ENCODE measurements at regions not wholly inside any gene's neighbourhood (a gene's known extent, or its start where the extent isn't known, plus 50 kb on each side); places are given as distances from the start of the nearest gene placed in this dataset.

GRCh38 chr12:45622210-45622937 lies 107.1 kb upstream of the ARID2 start:
- Mint-ChIP-seq H3K36me3 (no peaks in the 10 kb centered on the region), H3K27me3 (peaks cover 5% of the 10 kb centered on the region), H3K4me3 (no peak overlapping the region), H3K9me3 (peaks cover 2% of the 10 kb centered on the region), H3K4me1 (no peaks in the 10 kb centered on the region), H3K27ac (no peak overlapping the region)
- no peak for DNase-seq

DNA sequence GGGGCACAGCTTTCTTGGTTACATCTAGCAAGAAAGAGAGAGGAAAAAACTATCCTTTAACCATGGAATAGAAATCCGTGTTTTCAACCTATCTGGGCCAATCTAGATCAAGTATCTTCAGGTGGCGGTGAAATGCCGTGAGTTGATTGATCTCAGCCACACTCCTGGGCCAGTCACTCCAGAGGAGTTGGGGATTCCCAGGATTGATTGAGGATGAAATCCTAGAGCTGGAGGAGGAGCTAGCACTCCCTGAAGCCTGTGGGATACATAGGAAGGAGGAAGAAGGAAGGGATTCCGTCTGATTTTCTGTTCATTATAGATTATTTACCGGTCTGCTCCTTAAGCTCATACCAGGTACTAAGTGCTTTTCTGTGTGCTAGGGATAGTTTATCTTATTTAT lies 106.3 kb upstream of the ARID2 start:
- Mint-ChIP-seq H3K27me3 (peaks cover 5% of the 10 kb centered on the region), H3K27ac (no peak overlapping the region), H3K4me1 (no peaks in the 10 kb centered on the region), H3K9me3 (peaks cover 2% of the 10 kb centered on the region), H3K4me3 (no peak overlapping the region), H3K36me3 (no peaks in the 10 kb centered on the region)
- DNase-seq: no peak

DNA sequence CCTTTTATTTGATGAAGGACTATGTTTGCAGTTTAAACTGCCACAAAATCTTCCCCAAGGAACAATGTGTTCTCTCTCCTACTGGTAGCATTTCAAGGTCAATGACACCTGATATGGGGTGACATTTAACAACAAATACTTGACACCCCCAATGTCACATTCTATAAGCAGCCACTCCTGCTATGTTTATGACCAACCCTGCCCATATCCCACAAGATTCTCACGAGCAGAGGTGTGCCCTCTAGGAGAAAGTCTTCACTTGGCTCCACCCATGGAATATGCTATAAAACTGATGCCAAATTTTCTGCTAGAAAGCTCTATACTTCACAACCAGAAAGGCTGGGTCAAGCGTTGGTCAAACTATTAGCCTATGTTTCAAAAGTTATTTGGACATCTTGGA lies 105.6 kb upstream of the ARID2 start:
- Mint-ChIP-seq H3K9me3 (peaks cover 2% of the 10 kb centered on the region), H3K4me3 (no peak overlapping the region), H3K27ac (no peak overlapping the region), H3K36me3 (no peaks in the 10 kb centered on the region), H3K27me3 (peaks cover 5% of the 10 kb centered on the region), H3K4me1 (no peaks in the 10 kb centered on the region)
- DNase-seq: no peak

- Mint-ChIP-seq H3K36me3 (no peaks in the 10 kb centered on the region), H3K9me3 (no peaks in the 10 kb centered on the region), H3K27ac (no peak overlapping the region), H3K27me3 (no peaks in the 10 kb centered on the region), H3K4me3 (no peak overlapping the region), H3K4me1 (no peaks in the 10 kb centered on the region)
- no peak for DNase-seq
Measured at GRCh38 chr12:45626965-45627364, 102.5 kb upstream of the ARID2 start.

GRCh38 chr12:45627407-45628069 lies 102.0 kb upstream of the ARID2 start:
- H3K36me3 Mint-ChIP-seq: no peaks in the 10 kb centered on the region
- no peak overlapping the region for H3K4me3 Mint-ChIP-seq
- DNase-seq: no peak
- no peaks in the 10 kb centered on the region for H3K9me3 Mint-ChIP-seq
- no peak overlapping the region for H3K27ac Mint-ChIP-seq
- H3K4me1 Mint-ChIP-seq: no peaks in the 10 kb centered on the region
- no peaks in the 10 kb centered on the region for H3K27me3 Mint-ChIP-seq

DNA sequence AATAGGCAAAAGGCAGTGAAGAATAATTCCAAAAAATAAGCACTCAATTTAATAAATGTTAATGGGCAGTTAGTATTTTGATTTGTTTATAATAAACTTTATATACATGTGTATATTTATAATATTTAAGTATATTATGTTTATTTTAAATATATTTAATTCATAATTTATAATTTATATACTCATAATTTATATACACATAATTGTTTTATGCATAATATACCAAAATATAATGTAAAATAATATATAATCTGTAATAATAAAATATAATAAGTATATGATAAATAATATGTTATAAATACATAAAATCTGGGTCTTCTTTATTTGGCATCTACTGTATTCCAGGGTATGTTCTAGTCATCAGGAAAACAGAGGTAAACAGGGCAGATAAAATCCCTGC lies 100.2 kb upstream of the ARID2 start:
- H3K36me3 Mint-ChIP-seq: no peaks in the 10 kb centered on the region
- no peaks in the 10 kb centered on the region for H3K27me3 Mint-ChIP-seq
- H3K4me3 Mint-ChIP-seq: no peak overlapping the region
- H3K27ac Mint-ChIP-seq: no peak overlapping the region
- no peaks in the 10 kb centered on the region for H3K9me3 Mint-ChIP-seq
- no peak for DNase-seq
- H3K4me1 Mint-ChIP-seq: peaks cover 3% of the 10 kb centered on the region

- Mint-ChIP-seq H3K36me3 (no peaks in the 10 kb centered on the region), H3K9me3 (no peaks in the 10 kb centered on the region), H3K27me3 (no peaks in the 10 kb centered on the region), H3K4me1 (peaks cover 6% of the 10 kb centered on the region), H3K4me3 (no peak overlapping the region), H3K27ac (no peak overlapping the region)
- DNase-seq: no peak
Measured at GRCh38 chr12:45633733-45634132, 95.8 kb upstream of the ARID2 start.

GRCh38 chr12:45634273-45634917 lies 95.1 kb upstream of the ARID2 start:
- DNase-seq: no peak
- no peak overlapping the region for H3K27ac Mint-ChIP-seq
- peaks cover 6% of the 10 kb centered on the region for H3K4me1 Mint-ChIP-seq
- H3K36me3 Mint-ChIP-seq: no peaks in the 10 kb centered on the region
- no peaks in the 10 kb centered on the region for H3K9me3 Mint-ChIP-seq
- no peaks in the 10 kb centered on the region for H3K27me3 Mint-ChIP-seq
- H3K4me3 Mint-ChIP-seq: no peak overlapping the region

- Mint-ChIP-seq H3K4me1 (peaks cover 6% of the 10 kb centered on the region), H3K4me3 (no peak overlapping the region), H3K36me3 (no peaks in the 10 kb centered on the region), H3K9me3 (no peaks in the 10 kb centered on the region), H3K27ac (no peak overlapping the region), H3K27me3 (no peaks in the 10 kb centered on the region)
- DNase-seq: no peak
Measured at GRCh38 chr12:45637242-45637641, 92.3 kb upstream of the ARID2 start.

GRCh38 chr12:45637706-45638105 lies 91.8 kb upstream of the ARID2 start:
- Mint-ChIP-seq H3K4me3 (no peak overlapping the region), H3K27ac (no peak overlapping the region), H3K27me3 (no peaks in the 10 kb centered on the region), H3K4me1 (peaks cover 6% of the 10 kb centered on the region), H3K36me3 (no peaks in the 10 kb centered on the region), H3K9me3 (no peaks in the 10 kb centered on the region)
- DNase-seq: no peak

- Mint-ChIP-seq H3K36me3 (no peaks in the 10 kb centered on the region), H3K4me1 (peaks cover 6% of the 10 kb centered on the region), H3K27ac (no peak overlapping the region), H3K4me3 (no peak overlapping the region), H3K27me3 (no peaks in the 10 kb centered on the region), H3K9me3 (no peaks in the 10 kb centered on the region)
- no peak for DNase-seq
Measured at GRCh38 chr12:45638386-45638785, 91.1 kb upstream of the ARID2 start.

DNA sequence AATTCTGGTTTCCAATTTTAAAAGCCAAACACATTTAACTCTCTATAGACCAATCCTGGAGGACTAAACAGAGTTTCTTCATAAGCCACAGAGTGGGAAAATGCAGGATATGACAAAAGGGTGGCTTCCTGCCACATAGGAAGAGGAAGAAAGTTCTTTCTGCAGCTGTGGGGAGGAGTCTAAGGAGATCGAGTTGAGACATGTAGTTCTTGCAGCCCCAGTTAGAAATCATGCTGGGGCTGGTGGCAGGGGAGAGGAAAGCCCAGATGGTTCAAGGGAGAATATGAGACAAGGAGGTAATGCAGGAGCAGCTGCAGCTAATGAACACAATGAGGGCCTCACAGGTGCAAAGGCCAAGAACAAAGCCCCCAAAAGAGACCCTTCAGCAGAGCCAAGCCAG lies 85.0 kb upstream of the ARID2 start:
- no peak overlapping the region for H3K27ac Mint-ChIP-seq
- H3K4me1 Mint-ChIP-seq: peaks cover 11% of the 10 kb centered on the region

DNA sequence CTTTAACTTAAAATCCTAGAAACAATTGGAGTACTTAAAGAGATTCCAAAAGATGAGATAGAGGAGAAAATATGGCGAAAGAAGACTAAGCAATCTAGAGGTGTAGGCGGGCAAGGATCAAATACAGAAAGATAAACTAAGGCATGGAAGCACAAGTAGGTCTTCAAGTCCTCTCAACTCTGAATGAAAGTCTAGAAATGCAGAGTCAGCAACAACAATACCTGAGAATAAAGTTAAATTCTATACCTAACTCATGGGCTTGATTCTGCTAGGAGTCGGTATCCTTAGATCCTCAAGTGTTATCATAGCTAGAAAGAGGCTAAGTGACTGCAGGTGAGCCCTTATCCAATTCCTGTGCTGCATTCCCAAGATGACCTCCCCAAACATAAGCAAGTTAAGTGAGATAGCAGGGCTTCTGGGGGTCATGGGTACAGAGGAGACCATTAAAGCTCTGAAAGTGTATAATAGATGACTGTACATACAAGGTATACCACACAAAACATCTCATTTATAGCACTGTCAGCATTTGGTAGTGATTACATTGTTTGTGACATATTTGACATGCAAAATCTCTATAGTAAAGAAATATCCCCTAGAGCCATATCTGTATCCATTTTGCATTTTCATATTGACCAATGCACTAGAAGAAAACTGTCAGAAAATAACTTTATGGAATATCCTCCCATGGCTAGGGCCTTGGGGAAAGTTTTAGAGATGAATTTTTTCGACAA lies 82.5 kb upstream of the ARID2 start:
- no peak for DNase-seq
- Mint-ChIP-seq H3K36me3 (no peaks in the 10 kb centered on the region), H3K27ac (no peak overlapping the region), H3K27me3 (peaks cover 6% of the 10 kb centered on the region), H3K4me1 (peaks cover 11% of the 10 kb centered on the region), H3K4me3 (no peak overlapping the region), H3K9me3 (no peaks in the 10 kb centered on the region)

More for the DNA sequence above, 85.0 kb upstream of the ARID2 start:
- Mint-ChIP-seq H3K27me3 (peaks cover 6% of the 10 kb centered on the region), H3K4me3 (no peak overlapping the region), H3K36me3 (no peaks in the 10 kb centered on the region), H3K9me3 (no peaks in the 10 kb centered on the region)
- DNase-seq: no peak

- H3K27ac Mint-ChIP-seq: no peak overlapping the region
Measured at GRCh38 chr12:45648070-45648469, 81.4 kb upstream of the ARID2 start.

GRCh38 chr12:45651029-45651428 lies 78.5 kb upstream of the ARID2 start:
- H3K27me3 Mint-ChIP-seq: peaks cover 6% of the 10 kb centered on the region
- no peaks in the 10 kb centered on the region for H3K36me3 Mint-ChIP-seq
- H3K4me1 Mint-ChIP-seq: peaks cover 6% of the 10 kb centered on the region
- no peaks in the 10 kb centered on the region for H3K9me3 Mint-ChIP-seq
- H3K27ac Mint-ChIP-seq: no peak overlapping the region
- H3K4me3 Mint-ChIP-seq: no peak overlapping the region
- DNase-seq: no peak

More at GRCh38 chr12:45648070-45648469, 81.4 kb upstream of the ARID2 start:
- no peak for DNase-seq
- Mint-ChIP-seq H3K4me3 (no peak overlapping the region), H3K27me3 (peaks cover 6% of the 10 kb centered on the region), H3K4me1 (peaks cover 11% of the 10 kb centered on the region), H3K9me3 (no peaks in the 10 kb centered on the region), H3K36me3 (no peaks in the 10 kb centered on the region)
